Astrocyte (in vitro differentiated cells and primary cell): ENCODE measurements at regions not wholly inside any gene's neighbourhood (a gene's known extent, or its start where the extent isn't known, plus 50 kb on each side); places are given as distances from the start of the nearest gene placed in this dataset.

Experiments used
- DNase-seq: peaks from one replicate; pipeline ENCODE4 v3.0.0-alpha.2; 2010; ENCODE audit warnings: low read depth
- FAIRE-seq: peaks from 2 replicates; lab custom pipeline; 2011; peaks lifted over from hg19 to GRCh38; lab: Jason Lieb, UNC
- H2AFZ ChIP-seq: 2 replicates; pipeline ENCODE4 v1.6.0; 2012; ENCODE audit warnings: low read depth, low read length, inconsistent platforms
- H3K27ac ChIP-seq: 2 replicates; pipeline ENCODE4 v1.5.1; 2011; ENCODE audit warnings: low read depth, low read length, inconsistent platforms
- H3K27me3 ChIP-seq: 2 replicates; pipeline ENCODE4 v1.6.0; 2011; ENCODE audit warnings: low read length, inconsistent platforms; ENCODE audit not compliant: insufficient read depth
- H3K36me3 ChIP-seq: 2 replicates; pipeline ENCODE4 v1.5.1; 2011; ENCODE audit warnings: low read length, inconsistent platforms; ENCODE audit not compliant: insufficient read depth
- H3K4me1 ChIP-seq: 2 replicates; pipeline ENCODE4 v1.5.1; 2011; ENCODE audit warnings: low read length, inconsistent platforms; ENCODE audit not compliant: insufficient read depth
- H3K4me2 ChIP-seq: 2 replicates; pipeline ENCODE4 v1.6.0; 2012; ENCODE audit warnings: low read length, inconsistent platforms
- H3K4me3 ChIP-seq: 2 replicates; pipeline ENCODE4 v1.5.1; 2011; ENCODE audit warnings: low read depth, mild to moderate bottlenecking, low read length, inconsistent platforms; ENCODE audit not compliant: insufficient read depth
- H3K79me2 ChIP-seq: 2 replicates; pipeline ENCODE4 v1.6.0; 2012; ENCODE audit warnings: mild to moderate bottlenecking, low read length, inconsistent platforms; ENCODE audit not compliant: insufficient read depth
- H3K9ac ChIP-seq: 2 replicates; pipeline ENCODE4 v1.6.0; 2012; ENCODE audit warnings: mild to moderate bottlenecking, low read length, inconsistent platforms
- H3K9me3 ChIP-seq: 2 replicates; pipeline ENCODE4 v1.5.1; 2012; ENCODE audit warnings: low read depth, mild to moderate bottlenecking, low read length, inconsistent platforms; ENCODE audit not compliant: insufficient read depth
- H4K20me1 ChIP-seq: 2 replicates; pipeline ENCODE4 v1.6.0; 2012; ENCODE audit warnings: low read length, inconsistent platforms; ENCODE audit not compliant: insufficient read depth
- H3K27ac Mint-ChIP-seq: one replicate; pipeline ENCODE4 v1.8.0; 2021; ENCODE audit warnings: mild to moderate bottlenecking, mixed read lengths; ENCODE audit not compliant: unreplicated experiment
- H3K27me3 Mint-ChIP-seq: one replicate; pipeline ENCODE4 v1.8.0; 2021; ENCODE audit warnings: low read depth, mixed read lengths; ENCODE audit not compliant: unreplicated experiment
- H3K36me3 Mint-ChIP-seq: one replicate; pipeline ENCODE4 v1.8.0; 2021; ENCODE audit warnings: low read depth, mixed read lengths; ENCODE audit not compliant: unreplicated experiment
- H3K4me1 Mint-ChIP-seq: one replicate; pipeline ENCODE4 v1.8.0; 2021; ENCODE audit warnings: low read depth, mixed read lengths; ENCODE audit not compliant: unreplicated experiment
- H3K4me3 Mint-ChIP-seq: one replicate; pipeline ENCODE4 v1.8.0; 2021; ENCODE audit warnings: mild to moderate bottlenecking, moderate library complexity, mixed read lengths; ENCODE audit not compliant: unreplicated experiment
- H3K9me3 Mint-ChIP-seq: one replicate; pipeline ENCODE4 v1.8.0; 2021; ENCODE audit warnings: mild to moderate bottlenecking, mixed read lengths; ENCODE audit not compliant: unreplicated experiment
- CTCF ChIP-seq: IDR thresholded peaks from 2 replicates; pipeline ENCODE4 v1.5.1; 2011; ENCODE audit warnings: low read depth, mild to moderate bottlenecking, inconsistent platforms, low read length, moderate library complexity; ENCODE audit not compliant: insufficient read depth
- EZH2 ChIP-seq: IDR thresholded peaks from 2 replicates; pipeline ENCODE4 v1.6.1; 2012; ENCODE audit warnings: mild to moderate bottlenecking, low read length, inconsistent platforms; ENCODE audit not compliant: insufficient read depth

- Mint-ChIP-seq H3K4me1 (peaks cover 7% of the 10 kb centered on the region), H3K9me3 (peaks cover 3% of the 10 kb centered on the region), H3K36me3 (no peaks in the 10 kb centered on the region), H3K4me3 (no peak overlapping the region), H3K27me3 (no peaks in the 10 kb centered on the region), H3K27ac (no peak overlapping the region)
- no peak overlapping the region for H3K4me3 ChIP-seq
- TF ChIP-seq EZH2 (no peak), CTCF (no peak)
- H3K27me3 ChIP-seq: no peaks in the 10 kb centered on the region
- FAIRE-seq: no peak
- no peak for DNase-seq
- H3K36me3 ChIP-seq: no peaks in the 10 kb centered on the region
- H4K20me1 ChIP-seq: no peaks in the 10 kb centered on the region
- H3K79me2 ChIP-seq: no peaks in the 10 kb centered on the region
- no peak overlapping the region for H3K27ac ChIP-seq
- no peak overlapping the region for H2AFZ ChIP-seq
- no peak overlapping the region for H3K9ac ChIP-seq
- H3K4me1 ChIP-seq: no peaks in the 10 kb centered on the region
- H3K9me3 ChIP-seq: no peaks in the 10 kb centered on the region
- H3K4me2 ChIP-seq: no peak overlapping the region
Observed at GRCh38 chr2:75415111-75415626, 145.6 kb downstream of the EVA1A start.

- H3K36me3 Mint-ChIP-seq: no peaks in the 10 kb centered on the region
- H3K4me1 Mint-ChIP-seq: peaks cover 3% of the 10 kb centered on the region
- no peak overlapping the region for H3K27ac ChIP-seq
- H3K4me2 ChIP-seq: no peak overlapping the region
- H4K20me1 ChIP-seq: no peaks in the 10 kb centered on the region
- H3K9me3 Mint-ChIP-seq: peaks cover 3% of the 10 kb centered on the region
- H2AFZ ChIP-seq: no peak overlapping the region
- H3K27me3 ChIP-seq: no peaks in the 10 kb centered on the region
- H3K9ac ChIP-seq: no peak overlapping the region
- DNase-seq (no peak), FAIRE-seq (no peak)
- no peaks in the 10 kb centered on the region for H3K4me1 ChIP-seq
- H3K27ac Mint-ChIP-seq: no peak overlapping the region
- no peaks in the 10 kb centered on the region for H3K27me3 Mint-ChIP-seq
- H3K36me3 ChIP-seq: no peaks in the 10 kb centered on the region
- no peak overlapping the region for H3K4me3 ChIP-seq
- H3K79me2 ChIP-seq: no peaks in the 10 kb centered on the region
- TF ChIP-seq EZH2: no peak
- no peak overlapping the region for H3K4me3 Mint-ChIP-seq
- no peaks in the 10 kb centered on the region for H3K9me3 ChIP-seq
Observed at GRCh38 chr2:75411574-75411973, 149.2 kb downstream of the EVA1A start.

GRCh38 chr2:75410702-75411101, 150.0 kb downstream of the EVA1A start:
- no peak overlapping the region for H3K4me2 ChIP-seq
- H3K36me3 ChIP-seq: no peaks in the 10 kb centered on the region
- no peaks in the 10 kb centered on the region for H3K27me3 ChIP-seq
- no peaks in the 10 kb centered on the region for H4K20me1 ChIP-seq
- H3K4me3 ChIP-seq: no peak overlapping the region
- Mint-ChIP-seq H3K36me3 (no peaks in the 10 kb centered on the region), H3K9me3 (peaks cover 3% of the 10 kb centered on the region), H3K4me1 (no peaks in the 10 kb centered on the region), H3K4me3 (no peak overlapping the region), H3K27me3 (no peaks in the 10 kb centered on the region), H3K27ac (no peak overlapping the region)
- no peak for DNase-seq
- no peak overlapping the region for H2AFZ ChIP-seq
- no peak overlapping the region for H3K9ac ChIP-seq
- H3K4me1 ChIP-seq: no peaks in the 10 kb centered on the region
- no peaks in the 10 kb centered on the region for H3K9me3 ChIP-seq
- no peak overlapping the region for H3K27ac ChIP-seq
- no peaks in the 10 kb centered on the region for H3K79me2 ChIP-seq
- FAIRE-seq: no peak
- TF ChIP-seq CTCF (no peak), EZH2 (no peak)
